ENCODE measurements at regions not wholly inside any gene's neighbourhood (a gene's known extent, or its start where the extent isn't known, plus 50 kb on each side); places are given as distances from the start of the nearest gene placed in this dataset.

DNA sequence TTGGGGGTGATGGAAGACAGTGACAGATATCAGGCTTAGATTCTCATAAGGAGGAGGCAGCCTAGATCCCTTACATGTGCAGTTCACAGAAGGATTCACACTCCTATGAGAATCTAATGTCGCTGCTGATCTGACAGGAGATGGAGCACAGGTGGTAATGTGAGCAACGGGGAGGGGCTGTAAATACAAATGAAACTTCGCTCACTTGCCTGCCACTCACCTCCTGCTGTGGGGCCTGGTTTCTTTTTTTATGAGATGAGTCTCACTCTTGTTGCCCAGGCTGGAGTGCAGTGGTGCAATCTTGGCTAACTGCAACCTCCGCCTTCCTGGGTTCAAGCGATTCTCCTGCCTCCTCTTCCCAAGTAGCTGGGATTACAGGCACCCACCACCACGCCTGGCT, 258.6 kb downstream of the EN1 start:
- no peaks in the 10 kb centered on the region for H3K4me1 ChIP-seq (ENCODE audit: control insufficient read depth in 4 of 4, insufficient read depth in 4 of 4, low read length in 3 of 4)
- no peak overlapping the region for H3K27ac ChIP-seq (ENCODE audit: low read depth in 1 of 2, low read length in 2 of 2)
- TF ChIP-seq RXRA (IDR thresholded peaks at IDR 0.05) (no peak), TAF1 (conservative IDR thresholded peaks at IDR 0.05) (no peak), SP1 (IDR thresholded peaks at IDR 0.05) (no peak), EGR1 (IDR thresholded peaks at IDR 0.05; ENCODE audit: low read depth in 2 of 2) (no peak), HNF4A (conservative IDR thresholded peaks at IDR 0.05) (no peak), YY1 (IDR thresholded peaks at IDR 0.05) (no peak), FOXA1 (IDR thresholded peaks at IDR 0.05) (no peak), NR2F2 (IDR thresholded peaks at IDR 0.05) (no peak), GABPA (IDR thresholded peaks at IDR 0.05 in 1 of 2, conservative IDR thresholded peaks at IDR 0.05 in 1 of 2) (no peak), FOXA2 (IDR thresholded peaks at IDR 0.05) (no peak), HNF4G (IDR thresholded peaks at IDR 0.05) (no peak), RAD21 (IDR thresholded peaks at IDR 0.05) (no peak), JUND (IDR thresholded peaks at IDR 0.05) (no peak)
- TF ChIP-seq, protein P1, sequence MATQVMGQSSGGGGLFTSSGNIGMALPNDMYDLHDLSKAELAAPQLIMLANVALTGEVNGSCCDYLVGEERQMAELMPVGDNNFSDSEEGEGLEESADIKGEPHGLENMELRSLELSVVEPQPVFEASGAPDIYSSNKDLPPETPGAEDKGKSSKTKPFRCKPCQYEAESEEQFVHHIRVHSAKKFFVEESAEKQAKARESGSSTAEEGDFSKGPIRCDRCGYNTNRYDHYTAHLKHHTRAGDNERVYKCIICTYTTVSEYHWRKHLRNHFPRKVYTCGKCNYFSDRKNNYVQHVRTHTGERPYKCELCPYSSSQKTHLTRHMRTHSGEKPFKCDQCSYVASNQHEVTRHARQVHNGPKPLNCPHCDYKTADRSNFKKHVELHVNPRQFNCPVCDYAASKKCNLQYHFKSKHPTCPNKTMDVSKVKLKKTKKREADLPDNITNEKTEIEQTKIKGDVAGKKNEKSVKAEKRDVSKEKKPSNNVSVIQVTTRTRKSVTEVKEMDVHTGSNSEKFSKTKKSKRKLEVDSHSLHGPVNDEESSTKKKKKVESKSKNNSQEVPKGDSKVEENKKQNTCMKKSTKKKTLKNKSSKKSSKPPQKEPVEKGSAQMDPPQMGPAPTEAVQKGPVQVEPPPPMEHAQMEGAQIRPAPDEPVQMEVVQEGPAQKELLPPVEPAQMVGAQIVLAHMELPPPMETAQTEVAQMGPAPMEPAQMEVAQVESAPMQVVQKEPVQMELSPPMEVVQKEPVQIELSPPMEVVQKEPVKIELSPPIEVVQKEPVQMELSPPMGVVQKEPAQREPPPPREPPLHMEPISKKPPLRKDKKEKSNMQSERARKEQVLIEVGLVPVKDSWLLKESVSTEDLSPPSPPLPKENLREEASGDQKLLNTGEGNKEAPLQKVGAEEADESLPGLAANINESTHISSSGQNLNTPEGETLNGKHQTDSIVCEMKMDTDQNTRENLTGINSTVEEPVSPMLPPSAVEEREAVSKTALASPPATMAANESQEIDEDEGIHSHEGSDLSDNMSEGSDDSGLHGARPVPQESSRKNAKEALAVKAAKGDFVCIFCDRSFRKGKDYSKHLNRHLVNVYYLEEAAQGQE (IDR thresholded peaks at IDR 0.05), result no peak
- TF ChIP-seq, protein P2, sequence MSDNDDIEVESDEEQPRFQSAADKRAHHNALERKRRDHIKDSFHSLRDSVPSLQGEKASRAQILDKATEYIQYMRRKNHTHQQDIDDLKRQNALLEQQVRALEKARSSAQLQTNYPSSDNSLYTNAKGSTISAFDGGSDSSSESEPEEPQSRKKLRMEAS (IDR thresholded peaks at IDR 0.05), result no peak
- TF ChIP-seq, protein P3, sequence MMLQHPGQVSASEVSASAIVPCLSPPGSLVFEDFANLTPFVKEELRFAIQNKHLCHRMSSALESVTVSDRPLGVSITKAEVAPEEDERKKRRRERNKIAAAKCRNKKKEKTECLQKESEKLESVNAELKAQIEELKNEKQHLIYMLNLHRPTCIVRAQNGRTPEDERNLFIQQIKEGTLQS (IDR thresholded peaks at IDR 0.05), result no peak
- TF ChIP-seq, protein P4, sequence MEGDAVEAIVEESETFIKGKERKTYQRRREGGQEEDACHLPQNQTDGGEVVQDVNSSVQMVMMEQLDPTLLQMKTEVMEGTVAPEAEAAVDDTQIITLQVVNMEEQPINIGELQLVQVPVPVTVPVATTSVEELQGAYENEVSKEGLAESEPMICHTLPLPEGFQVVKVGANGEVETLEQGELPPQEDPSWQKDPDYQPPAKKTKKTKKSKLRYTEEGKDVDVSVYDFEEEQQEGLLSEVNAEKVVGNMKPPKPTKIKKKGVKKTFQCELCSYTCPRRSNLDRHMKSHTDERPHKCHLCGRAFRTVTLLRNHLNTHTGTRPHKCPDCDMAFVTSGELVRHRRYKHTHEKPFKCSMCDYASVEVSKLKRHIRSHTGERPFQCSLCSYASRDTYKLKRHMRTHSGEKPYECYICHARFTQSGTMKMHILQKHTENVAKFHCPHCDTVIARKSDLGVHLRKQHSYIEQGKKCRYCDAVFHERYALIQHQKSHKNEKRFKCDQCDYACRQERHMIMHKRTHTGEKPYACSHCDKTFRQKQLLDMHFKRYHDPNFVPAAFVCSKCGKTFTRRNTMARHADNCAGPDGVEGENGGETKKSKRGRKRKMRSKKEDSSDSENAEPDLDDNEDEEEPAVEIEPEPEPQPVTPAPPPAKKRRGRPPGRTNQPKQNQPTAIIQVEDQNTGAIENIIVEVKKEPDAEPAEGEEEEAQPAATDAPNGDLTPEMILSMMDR (IDR thresholded peaks at IDR 0.05; ENCODE audit: low read depth, low read length, missing input control), result no peak
- TF ChIP-seq, protein P5, sequence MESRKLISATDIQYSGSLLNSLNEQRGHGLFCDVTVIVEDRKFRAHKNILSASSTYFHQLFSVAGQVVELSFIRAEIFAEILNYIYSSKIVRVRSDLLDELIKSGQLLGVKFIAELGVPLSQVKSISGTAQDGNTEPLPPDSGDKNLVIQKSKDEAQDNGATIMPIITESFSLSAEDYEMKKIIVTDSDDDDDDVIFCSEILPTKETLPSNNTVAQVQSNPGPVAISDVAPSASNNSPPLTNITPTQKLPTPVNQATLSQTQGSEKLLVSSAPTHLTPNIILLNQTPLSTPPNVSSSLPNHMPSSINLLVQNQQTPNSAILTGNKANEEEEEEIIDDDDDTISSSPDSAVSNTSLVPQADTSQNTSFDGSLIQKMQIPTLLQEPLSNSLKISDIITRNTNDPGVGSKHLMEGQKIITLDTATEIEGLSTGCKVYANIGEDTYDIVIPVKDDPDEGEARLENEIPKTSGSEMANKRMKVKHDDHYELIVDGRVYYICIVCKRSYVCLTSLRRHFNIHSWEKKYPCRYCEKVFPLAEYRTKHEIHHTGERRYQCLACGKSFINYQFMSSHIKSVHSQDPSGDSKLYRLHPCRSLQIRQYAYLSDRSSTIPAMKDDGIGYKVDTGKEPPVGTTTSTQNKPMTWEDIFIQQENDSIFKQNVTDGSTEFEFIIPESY (IDR thresholded peaks at IDR 0.05), result no peak
- H3K27me3 ChIP-seq (ENCODE audit: control insufficient read depth in 4 of 4, insufficient read depth in 4 of 4, low read length in 3 of 4), result no peaks in the 10 kb centered on the region
- no peak for DNase-seq (ENCODE audit: low spot score)
- no peak overlapping the region for H3K9ac ChIP-seq (ENCODE audit: low read depth in 1 of 2, low read length in 2 of 2)
- no peak overlapping the region for H3K4me3 ChIP-seq (ENCODE audit: low read depth in 1 of 3, low read length in 3 of 3)
- no peaks in the 10 kb centered on the region for H3K9me3 ChIP-seq (ENCODE audit: control insufficient read depth in 4 of 4, low read length in 3 of 4)
- WGBS, result 73% methylated on average over 6 of the region's 6 CpGs
- H3K36me3 ChIP-seq (ENCODE audit: control insufficient read depth in 4 of 4, insufficient read depth in 3 of 4, low read depth in 1 of 4, low read length in 3 of 4), result no peaks in the 10 kb centered on the region

All from liver (tissue), 8 donors.